Coronary artery (tissue), 2 donors: ENCODE measurements at regions not wholly inside any gene's neighbourhood (a gene's known extent, or its start where the extent isn't known, plus 50 kb on each side); places are given as distances from the start of the nearest gene placed in this dataset.

Source experiments
- DNase-seq: peaks from one replicate; pipeline ENCODE4 v3.0.0-alpha.2; 2017; ENCODE audit warnings: low spot score
- H3K27ac ChIP-seq, 2 donors: fragments of 200-600 bp; sonication (generic); one replicate each; pipeline ENCODE4 v1.5.1; 2016 to 2019
- H3K4me3 ChIP-seq: fragments of 200-600 bp; sonication (generic); 2 replicates; pipeline ENCODE4 v1.5.1; 2016; ENCODE audit warnings: mild to moderate bottlenecking, moderate library complexity
- CTCF ChIP-seq: fragments of 200-600 bp; sonication (generic); IDR thresholded peaks from one replicate; pipeline ENCODE4 v1.5.1; 2019; ENCODE audit warnings: antibody characterized with exemption

- DNase-seq, result no peak
- Histone ChIP-seq H3K27ac (no peak overlapping the region), H3K4me3 (no peak overlapping the region)
- no peak for TF ChIP-seq CTCF
Measured at GRCh38 chr13:87736849-87737385, 65.7 kb downstream of the SLITRK5 start.

DNA sequence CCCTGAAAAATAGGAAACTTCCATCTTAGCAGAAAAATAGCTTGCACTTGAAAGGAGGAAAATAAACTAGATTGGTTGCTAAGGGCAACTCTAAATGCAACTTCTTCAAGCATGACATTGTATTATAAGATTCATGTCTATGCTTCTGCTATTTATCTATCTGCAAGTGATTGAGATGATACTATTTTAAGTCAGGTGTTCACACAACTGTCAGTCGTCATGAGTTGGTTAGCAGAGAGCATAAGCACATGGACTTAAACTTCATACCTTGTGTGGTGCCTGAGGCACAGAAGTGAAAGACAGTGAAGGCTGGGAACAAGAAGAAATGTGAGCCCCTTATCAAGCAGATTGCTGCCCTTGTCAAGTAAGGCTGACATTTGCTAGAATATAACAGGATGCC is 82.9 kb downstream of the SLITRK5 start:
- no peak overlapping the region for H3K4me3 ChIP-seq
- TF ChIP-seq CTCF, result no peak
- no peak overlapping the region for H3K27ac ChIP-seq
- no peak for DNase-seq

GRCh38 chr13:87769445-87769844 is 98.3 kb downstream of the SLITRK5 start:
- DNase-seq, result no peak
- TF ChIP-seq CTCF, result no peak
- Histone ChIP-seq H3K27ac (no peak overlapping the region), H3K4me3 (no peak overlapping the region)

DNA sequence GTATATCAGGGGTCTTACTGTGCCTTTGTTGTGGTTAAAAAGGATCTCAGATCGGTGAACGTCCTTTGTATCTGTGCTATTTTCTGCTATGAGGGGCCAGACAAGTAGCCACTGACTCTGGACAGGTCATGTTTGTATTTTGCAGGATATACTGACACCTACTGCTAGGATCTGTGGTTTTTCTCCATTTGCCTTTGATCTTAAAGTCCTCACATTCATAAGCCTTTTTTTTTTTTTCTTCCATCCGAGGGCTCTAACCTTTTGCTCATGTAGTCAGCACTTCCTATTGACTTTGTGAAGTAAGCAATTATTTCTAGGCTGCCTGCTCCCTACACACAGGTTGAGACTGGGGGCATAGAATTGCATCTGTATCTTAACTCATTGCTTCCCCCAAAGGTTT is 106.2 kb downstream of the SLITRK5 start:
- Histone ChIP-seq H3K4me3 (no peak overlapping the region), H3K27ac (no peak overlapping the region)
- TF ChIP-seq CTCF, result no peak
- DNase-seq, result no peak

- no peak overlapping the region for H3K4me3 ChIP-seq
- DNase-seq, result no peak
- no peak for TF ChIP-seq CTCF
- no peak overlapping the region for H3K27ac ChIP-seq
Measured at GRCh38 chr13:87778128-87778527, 107.0 kb downstream of the SLITRK5 start.

- DNase-seq, result no peak
- no peak overlapping the region for H3K27ac ChIP-seq
Measured at GRCh38 chr13:87779426-87779825, 108.3 kb downstream of the SLITRK5 start.

More at GRCh38 chr13:87779426-87779825, 108.3 kb downstream of the SLITRK5 start:
- no peak for TF ChIP-seq CTCF
- H3K4me3 ChIP-seq, result no peak overlapping the region
